ENCODE measurements at regions not wholly inside any gene's neighbourhood (a gene's known extent, or its start where the extent isn't known, plus 50 kb on each side); places are given as distances from the start of the nearest gene placed in this dataset.

GRCh38 chr1:81364088-81364487 lies 436.6 kb upstream of the ADGRL2 start:
- Histone ChIP-seq H3K36me3 (no peaks in the 10 kb centered on the region), H3K27ac (no peak overlapping the region)

GRCh38 chr1:81358151-81358550 lies 442.6 kb upstream of the ADGRL2 start:
- Histone ChIP-seq H3K27ac (no peak overlapping the region), H3K36me3 (no peaks in the 10 kb centered on the region), H3K9me3 (no peaks in the 10 kb centered on the region)

More at GRCh38 chr1:81364088-81364487, 436.6 kb upstream of the ADGRL2 start:
- Histone ChIP-seq H3K4me3 (ENCODE audit: low read depth in 1 of 2, low read length in 1 of 2) (no peak overlapping the region), H3K4me1 (ENCODE audit: control insufficient read depth in 1 of 2, insufficient read depth in 1 of 2, low read depth in 1 of 2, low read length in 1 of 2) (no peaks in the 10 kb centered on the region), H3K27me3 (no peaks in the 10 kb centered on the region), H3K9me3 (no peaks in the 10 kb centered on the region)
- TF ChIP-seq, protein P1, sequence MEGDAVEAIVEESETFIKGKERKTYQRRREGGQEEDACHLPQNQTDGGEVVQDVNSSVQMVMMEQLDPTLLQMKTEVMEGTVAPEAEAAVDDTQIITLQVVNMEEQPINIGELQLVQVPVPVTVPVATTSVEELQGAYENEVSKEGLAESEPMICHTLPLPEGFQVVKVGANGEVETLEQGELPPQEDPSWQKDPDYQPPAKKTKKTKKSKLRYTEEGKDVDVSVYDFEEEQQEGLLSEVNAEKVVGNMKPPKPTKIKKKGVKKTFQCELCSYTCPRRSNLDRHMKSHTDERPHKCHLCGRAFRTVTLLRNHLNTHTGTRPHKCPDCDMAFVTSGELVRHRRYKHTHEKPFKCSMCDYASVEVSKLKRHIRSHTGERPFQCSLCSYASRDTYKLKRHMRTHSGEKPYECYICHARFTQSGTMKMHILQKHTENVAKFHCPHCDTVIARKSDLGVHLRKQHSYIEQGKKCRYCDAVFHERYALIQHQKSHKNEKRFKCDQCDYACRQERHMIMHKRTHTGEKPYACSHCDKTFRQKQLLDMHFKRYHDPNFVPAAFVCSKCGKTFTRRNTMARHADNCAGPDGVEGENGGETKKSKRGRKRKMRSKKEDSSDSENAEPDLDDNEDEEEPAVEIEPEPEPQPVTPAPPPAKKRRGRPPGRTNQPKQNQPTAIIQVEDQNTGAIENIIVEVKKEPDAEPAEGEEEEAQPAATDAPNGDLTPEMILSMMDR (IDR thresholded peaks at IDR 0.05) = no peak

DNA sequence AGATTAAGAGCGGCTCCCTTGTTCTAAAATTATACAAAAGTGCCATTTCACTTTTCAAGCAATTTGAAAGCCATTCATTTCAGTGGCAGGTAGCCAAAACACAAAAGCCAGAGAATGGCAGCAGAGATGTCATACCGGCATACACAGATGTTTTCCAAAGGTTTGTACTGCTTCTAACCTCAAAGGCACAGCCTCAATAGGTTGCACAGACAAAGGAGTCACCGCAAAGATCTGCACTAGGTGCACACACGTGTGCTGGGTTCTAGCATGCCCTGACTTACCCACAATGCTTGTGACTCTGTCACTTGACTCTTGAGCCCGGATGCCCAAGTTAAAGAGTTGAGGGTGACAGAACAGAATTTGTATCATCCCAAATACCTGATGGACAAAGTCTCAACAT lies 448.9 kb upstream of the ADGRL2 start:
- no peak overlapping the region for H3K4me3 ChIP-seq (ENCODE audit: low read depth in 1 of 2, low read length in 1 of 2)
- no peaks in the 10 kb centered on the region for H3K27me3 ChIP-seq
- H3K4me1 ChIP-seq (ENCODE audit: control insufficient read depth in 1 of 2, insufficient read depth in 1 of 2, low read depth in 1 of 2, low read length in 1 of 2) = no peaks in the 10 kb centered on the region
- no peak overlapping the region for H3K27ac ChIP-seq
- TF ChIP-seq, protein P1 (IDR thresholded peaks at IDR 0.05) = no peak
- no peaks in the 10 kb centered on the region for H3K9me3 ChIP-seq
- H3K36me3 ChIP-seq = no peaks in the 10 kb centered on the region

More at GRCh38 chr1:81358151-81358550, 442.6 kb upstream of the ADGRL2 start:
- no peaks in the 10 kb centered on the region for H3K27me3 ChIP-seq
- H3K4me1 ChIP-seq (ENCODE audit: control insufficient read depth in 1 of 2, insufficient read depth in 1 of 2, low read depth in 1 of 2, low read length in 1 of 2) = no peaks in the 10 kb centered on the region
- TF ChIP-seq, protein P1 (IDR thresholded peaks at IDR 0.05) = no peak
- no peak overlapping the region for H3K4me3 ChIP-seq (ENCODE audit: low read depth in 1 of 2, low read length in 1 of 2)

DNA sequence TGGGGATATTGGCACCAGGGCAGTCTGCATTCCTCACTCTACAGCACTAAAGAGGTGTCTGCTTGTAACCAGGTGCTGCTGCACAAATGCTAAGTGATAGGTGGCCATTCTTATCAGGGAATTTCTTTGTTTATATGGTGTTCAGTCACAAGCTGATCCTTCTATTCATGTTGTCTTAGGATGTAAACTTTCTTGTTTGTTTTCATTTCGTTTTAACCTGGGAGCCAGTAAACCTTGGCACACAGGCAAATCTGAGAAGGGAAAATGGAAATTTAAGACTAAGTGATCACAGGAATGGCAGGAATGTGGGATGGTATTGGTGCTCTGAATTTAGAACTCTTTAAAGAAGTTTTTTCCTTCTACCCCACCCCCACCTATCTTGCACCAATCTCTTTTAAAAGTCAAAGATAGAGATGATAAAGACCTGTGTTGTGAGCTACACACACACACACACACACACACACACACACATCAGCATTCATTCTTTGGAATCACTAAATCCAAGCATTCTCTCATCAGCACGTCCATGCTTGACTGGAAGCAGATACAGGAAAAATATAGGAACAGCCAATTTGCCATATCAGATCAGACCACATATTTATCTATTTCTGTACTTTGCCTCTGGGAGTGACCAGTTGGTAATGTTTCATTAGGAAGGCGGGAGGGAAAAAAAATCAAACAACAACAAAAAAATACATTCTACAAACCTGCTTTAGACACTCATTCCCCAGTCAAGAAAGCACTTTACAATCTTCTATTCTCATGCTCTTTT lies 451.4 kb upstream of the ADGRL2 start:
- Histone ChIP-seq H3K36me3 (no peaks in the 10 kb centered on the region), H3K9me3 (no peaks in the 10 kb centered on the region), H3K27ac (no peak overlapping the region), H3K4me1 (ENCODE audit: control insufficient read depth in 1 of 2, insufficient read depth in 1 of 2, low read depth in 1 of 2, low read length in 1 of 2) (no peaks in the 10 kb centered on the region), H3K27me3 (no peaks in the 10 kb centered on the region), H3K4me3 (ENCODE audit: low read depth in 1 of 2, low read length in 1 of 2) (no peak overlapping the region)
- TF ChIP-seq, protein P1 (IDR thresholded peaks at IDR 0.05) = no peak

- no peak overlapping the region for H3K4me3 ChIP-seq (ENCODE audit: low read depth in 1 of 2, low read length in 1 of 2)
- no peak overlapping the region for H3K27ac ChIP-seq
- no peaks in the 10 kb centered on the region for H3K4me1 ChIP-seq (ENCODE audit: control insufficient read depth in 1 of 2, insufficient read depth in 1 of 2, low read depth in 1 of 2, low read length in 1 of 2)
- H3K9me3 ChIP-seq = no peaks in the 10 kb centered on the region
- H3K27me3 ChIP-seq = no peaks in the 10 kb centered on the region
- TF ChIP-seq, protein P1 (IDR thresholded peaks at IDR 0.05) = no peak
- H3K36me3 ChIP-seq = no peaks in the 10 kb centered on the region
These were observed 455.6 kb upstream of the ADGRL2 start for GRCh38 chr1:81345110-81345509.

All from neutrophil (primary cell).